ENCODE measurements at regions not wholly inside any gene's neighbourhood (a gene's known extent, or its start where the extent isn't known, plus 50 kb on each side); places are given as distances from the start of the nearest gene placed in this dataset.
"Not testable (repeated sequence)": the region's sequence is repeated elsewhere in the genome, so short reads cannot be mapped to it uniquely, and the experiment has no call there.

DNA sequence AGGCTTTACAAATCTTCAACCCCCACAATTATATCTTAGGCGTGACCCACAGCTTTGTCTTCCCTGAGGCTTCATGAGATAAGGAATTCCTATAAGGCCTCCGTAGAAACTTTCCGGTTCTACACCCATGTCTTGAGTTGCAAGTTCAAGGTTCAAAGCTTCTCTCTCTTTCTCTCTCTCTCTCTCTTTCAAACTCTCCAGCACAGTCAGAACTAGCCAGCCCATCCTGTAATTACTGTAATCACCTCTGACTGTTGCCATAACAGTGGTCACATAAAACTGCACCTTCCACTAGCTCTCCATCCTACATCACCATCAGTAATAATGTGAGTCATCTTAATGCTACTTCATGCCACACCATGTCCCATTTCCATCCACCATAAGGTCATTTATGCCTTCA, 90.0 kb upstream of the NFASC start:
- DNase-seq (ENCODE audit: low read depth): no peak

- DNase-seq (ENCODE audit: low read depth): no peak
Observed at GRCh38 chr1:204782118-204782700, 88.5 kb upstream of the NFASC start.

GRCh38 chr1:204785023-204785422, 85.6 kb upstream of the NFASC start:
- not testable (repeated sequence) for DNase-seq (ENCODE audit: low read depth)

- no peak for DNase-seq (ENCODE audit: low read depth)
Observed at GRCh38 chr1:204788470-204788869, 82.2 kb upstream of the NFASC start.

DNA sequence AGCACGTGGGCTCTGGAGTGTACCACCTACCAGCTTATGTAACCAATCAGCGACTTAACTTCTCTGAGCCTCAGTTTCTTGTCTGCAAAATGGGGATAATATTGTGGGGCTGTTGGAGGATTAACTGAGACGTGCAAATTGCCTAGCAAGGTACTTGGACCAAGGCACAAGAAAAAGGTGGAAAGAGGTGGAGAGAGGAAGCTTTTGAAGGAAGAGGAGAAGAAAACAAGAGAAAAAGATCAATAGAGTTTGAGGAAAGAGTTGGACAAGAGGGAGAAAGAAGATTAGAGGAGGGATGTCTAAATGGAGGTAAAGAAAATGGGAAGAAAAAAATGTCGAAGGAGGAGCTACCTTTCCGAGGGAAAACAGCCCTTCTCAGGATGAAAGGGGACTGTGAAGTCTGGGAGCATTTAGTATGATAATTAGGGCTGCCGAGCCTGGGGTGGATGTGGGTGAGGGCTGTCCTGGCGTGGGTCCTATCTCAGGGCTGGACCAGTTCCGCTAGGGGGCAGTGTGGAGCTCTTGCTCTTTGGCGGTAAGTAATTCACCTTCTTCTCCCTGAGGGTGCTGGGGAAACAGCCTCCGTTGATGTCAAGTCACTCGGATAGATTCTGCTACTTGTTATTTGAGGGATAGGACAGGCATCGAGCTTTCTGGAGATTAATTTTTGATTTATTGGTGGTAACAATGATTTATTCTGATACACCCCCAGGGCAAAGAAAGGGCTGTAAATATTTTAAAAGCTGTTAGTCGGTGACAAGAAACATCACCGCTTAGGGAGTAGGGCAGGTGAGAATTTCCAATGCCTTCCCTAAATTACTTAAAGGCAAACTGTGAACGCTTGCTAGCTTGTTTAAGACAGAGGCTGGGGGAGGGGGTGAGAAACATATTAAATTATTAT, 79.0 kb upstream of the NFASC start:
- peak; percentile 75 for DNase-seq (ENCODE audit: low read depth)

GRCh38 chr1:204792354-204792692, 78.3 kb upstream of the NFASC start:
- DNase-seq (ENCODE audit: low read depth): no peak

DNA sequence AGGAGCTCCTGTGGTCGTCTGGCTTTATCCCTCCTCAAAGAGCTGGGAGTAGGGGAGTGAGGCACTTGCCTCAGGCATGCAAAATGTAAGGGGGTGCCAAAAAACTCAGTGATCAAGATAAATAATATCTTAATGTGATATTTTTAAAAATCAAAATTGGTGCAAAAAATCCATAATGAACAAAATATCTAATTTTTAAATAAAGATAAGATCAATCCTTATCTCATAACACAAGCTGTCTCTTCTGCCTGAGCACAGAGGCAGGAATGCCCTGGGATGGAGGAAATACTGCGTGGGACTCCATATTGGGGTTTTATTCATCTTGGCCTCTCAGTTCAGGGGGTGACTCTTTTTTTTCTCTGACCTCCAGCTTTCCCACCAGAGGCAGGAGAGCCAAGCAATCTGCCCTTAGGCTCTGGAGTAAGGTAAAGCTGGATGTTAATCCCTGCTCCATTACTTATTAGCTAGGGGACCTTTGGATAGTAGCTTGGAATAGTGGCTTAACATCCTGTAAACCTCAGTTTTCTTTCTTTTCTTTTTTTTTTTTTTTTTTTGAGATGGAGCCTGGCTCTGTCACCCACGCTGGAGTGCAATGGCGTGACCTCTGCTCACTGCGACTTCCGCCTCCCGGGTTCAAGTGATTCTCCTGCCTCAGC, 77.3 kb upstream of the NFASC start:
- no peak for DNase-seq (ENCODE audit: low read depth)

GRCh38 chr1:204796886-204797285, 73.8 kb upstream of the NFASC start:
- not testable (repeated sequence) for DNase-seq (ENCODE audit: low read depth)

GRCh38 chr1:204797401-204797800, 73.3 kb upstream of the NFASC start:
- no peak for DNase-seq (ENCODE audit: low read depth)

GRCh38 chr1:204799630-204800029, 71.0 kb upstream of the NFASC start:
- no peak for DNase-seq (ENCODE audit: low read depth)

- no peak for DNase-seq (ENCODE audit: low read depth)
Observed at GRCh38 chr1:204801211-204801610, 69.5 kb upstream of the NFASC start.

GRCh38 chr1:204802401-204803175, 68.1 kb upstream of the NFASC start:
- no peak for DNase-seq (ENCODE audit: low read depth)

DNA sequence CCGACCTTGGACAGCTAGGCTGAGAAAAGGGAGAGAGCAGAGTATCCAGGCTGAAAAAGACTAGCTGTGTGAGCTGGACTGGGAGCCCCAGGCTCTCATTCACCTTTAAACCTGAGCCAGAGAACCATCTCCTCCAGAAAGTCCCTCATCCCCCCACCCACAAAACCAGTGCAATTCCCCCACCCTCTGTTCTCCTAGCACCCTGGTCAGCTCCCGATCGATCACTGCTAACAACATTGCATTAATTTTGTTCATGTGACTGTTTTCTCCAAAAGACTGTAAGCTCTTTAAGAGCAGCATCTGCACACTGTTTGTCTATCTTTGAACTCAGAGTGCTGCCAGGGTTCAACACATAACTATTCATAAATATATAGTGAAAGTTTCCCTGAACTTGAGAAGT, 67.1 kb upstream of the NFASC start:
- DNase-seq (ENCODE audit: low read depth): no peak

GRCh38 chr1:204806943-204807687, 63.5 kb upstream of the NFASC start:
- DNase-seq (ENCODE audit: low read depth): peak; percentile 65

GRCh38 chr1:204809488-204809887, 61.2 kb upstream of the NFASC start:
- no peak for DNase-seq (ENCODE audit: low read depth)

- DNase-seq (ENCODE audit: low read depth): no peak
Observed at GRCh38 chr1:204812842-204813241, 57.8 kb upstream of the NFASC start.

- no peak for DNase-seq (ENCODE audit: low read depth)
Observed at GRCh38 chr1:204813522-204813921, 57.1 kb upstream of the NFASC start.

DNA sequence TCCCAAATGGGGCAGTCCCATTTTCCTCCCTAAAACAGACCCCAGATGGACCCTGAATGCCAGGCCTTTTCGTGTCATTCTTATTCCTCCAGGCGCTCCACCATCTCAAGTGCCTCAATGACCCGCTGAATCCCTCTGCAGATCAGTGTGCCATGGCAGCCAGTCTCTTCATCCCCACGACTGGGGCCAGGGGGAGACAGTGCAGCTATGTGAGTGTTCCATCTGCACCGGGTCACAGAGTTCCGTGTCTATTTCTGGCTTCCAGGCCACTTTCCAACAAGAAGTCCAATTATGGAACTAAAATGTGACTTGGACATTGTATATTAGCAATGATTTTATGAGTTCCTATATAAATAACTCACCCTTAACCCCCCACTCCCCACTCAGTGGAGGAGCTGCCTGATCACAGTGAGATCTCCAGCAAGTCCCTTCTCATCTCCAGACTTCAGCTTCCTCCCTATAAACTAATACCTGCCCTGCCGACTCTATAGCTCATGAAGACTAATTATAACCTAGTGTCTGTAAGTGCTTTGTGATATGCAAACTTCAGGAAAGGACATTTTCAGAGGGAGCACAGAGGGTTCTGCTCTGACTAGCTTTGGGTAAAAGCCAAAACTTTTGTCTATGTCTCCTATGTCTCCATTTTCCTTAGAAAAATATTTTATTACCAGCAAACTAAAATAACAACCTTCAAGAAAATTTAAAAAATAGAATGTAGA, 56.3 kb upstream of the NFASC start:
- DNase-seq (ENCODE audit: low read depth): no peak

- DNase-seq (ENCODE audit: low read depth): no peak
Observed at GRCh38 chr1:204817341-204817740, 53.3 kb upstream of the NFASC start.

GRCh38 chr1:204818998-204819397, 51.7 kb upstream of the NFASC start:
- DNase-seq (ENCODE audit: low read depth): no peak

DNA sequence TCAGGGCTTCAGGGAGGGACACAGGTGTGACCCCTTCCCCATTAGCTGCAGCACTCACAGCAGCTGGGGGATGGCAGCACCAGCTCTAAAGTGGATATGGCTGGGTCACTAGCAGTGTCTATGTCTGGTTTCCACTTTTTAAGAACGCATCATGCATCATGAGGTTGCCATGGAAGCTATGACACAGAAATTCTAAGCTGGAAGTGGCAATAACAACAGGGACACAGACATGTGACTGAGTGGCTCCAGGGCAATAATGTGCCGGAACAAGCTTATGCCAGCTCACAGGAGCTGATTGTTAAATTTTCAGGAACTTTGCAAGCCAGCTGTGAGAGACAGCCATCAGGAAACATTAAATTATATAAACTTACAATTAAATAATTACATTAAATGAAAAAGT, 51.2 kb upstream of the NFASC start:
- DNase-seq (ENCODE audit: low read depth): no peak

Measured in stimulated activated CD8-positive, alpha-beta memory T cell treated with anti-CD3 and anti-CD28 coated beads, Interleukin-7, amount 100 ng/mL, for 24 hours (primary cell).